ENCODE measurements at regions not wholly inside any gene's neighbourhood (a gene's known extent, or its start where the extent isn't known, plus 50 kb on each side); places are given as distances from the start of the nearest gene placed in this dataset.
"Not testable (repeated sequence)": the region's sequence is repeated elsewhere in the genome, so short reads cannot be mapped to it uniquely, and the experiment has no call there.

- DNase-seq, result no peak
Observed at GRCh38 chr5:33153831-33154230, 286.9 kb upstream of the TARS1 start.

- DNase-seq, result no peak
Observed at GRCh38 chr5:33160871-33161270, 279.9 kb upstream of the TARS1 start.

GRCh38 chr5:33161421-33161820, 279.3 kb upstream of the TARS1 start:
- DNase-seq, result no peak

GRCh38 chr5:33162057-33162456, 278.7 kb upstream of the TARS1 start:
- no peak for DNase-seq

- DNase-seq, result no peak
Observed at GRCh38 chr5:33166522-33166921, 274.2 kb upstream of the TARS1 start.

- no peak for DNase-seq
Observed at GRCh38 chr5:33166948-33167347, 273.8 kb upstream of the TARS1 start.

GRCh38 chr5:33167541-33167940, 273.2 kb upstream of the TARS1 start:
- no peak for DNase-seq

- DNase-seq, result no peak
Observed at GRCh38 chr5:33170411-33170810, 270.4 kb upstream of the TARS1 start.

GRCh38 chr5:33174383-33174782, 266.4 kb upstream of the TARS1 start:
- DNase-seq, result no peak

GRCh38 chr5:33179301-33179700, 261.5 kb upstream of the TARS1 start:
- no peak for DNase-seq

- no peak for DNase-seq
Observed at GRCh38 chr5:33180900-33181299, 259.9 kb upstream of the TARS1 start.

- no peak for DNase-seq
Observed at GRCh38 chr5:33182986-33183385, 257.8 kb upstream of the TARS1 start.

- DNase-seq, result no peak
Observed at GRCh38 chr5:33184367-33184766, 256.4 kb upstream of the TARS1 start.

- DNase-seq, result no peak
Observed at GRCh38 chr5:33188089-33188488, 252.7 kb upstream of the TARS1 start.

- no peak for DNase-seq
Observed at GRCh38 chr5:33194914-33195313, 245.9 kb upstream of the TARS1 start.

- DNase-seq, result no peak
Observed at GRCh38 chr5:33195431-33196165, 245.2 kb upstream of the TARS1 start.

- DNase-seq, result no peak
Observed at GRCh38 chr5:33198836-33199235, 241.9 kb upstream of the TARS1 start.

GRCh38 chr5:33203931-33204330, 236.8 kb upstream of the TARS1 start:
- no peak for DNase-seq

GRCh38 chr5:33205079-33205478, 235.7 kb upstream of the TARS1 start:
- no peak for DNase-seq

GRCh38 chr5:33205727-33206410, 234.9 kb upstream of the TARS1 start:
- no peak for DNase-seq

- no peak for DNase-seq
Observed at GRCh38 chr5:33206962-33207506, 233.7 kb upstream of the TARS1 start.

- no peak for DNase-seq
Observed at GRCh38 chr5:33209252-33209651, 231.5 kb upstream of the TARS1 start.

GRCh38 chr5:33210221-33210620, 230.5 kb upstream of the TARS1 start:
- DNase-seq, result not testable (repeated sequence)

- DNase-seq, result no peak
Observed at GRCh38 chr5:33210978-33211377, 229.8 kb upstream of the TARS1 start.
